SU-DHL-6 (cell line): ENCODE measurements at regions not wholly inside any gene's neighbourhood (a gene's known extent, or its start where the extent isn't known, plus 50 kb on each side); places are given as distances from the start of the nearest gene placed in this dataset.

Source experiments
- H2AFZ ChIP-seq: fragments of 200-600 bp; sonication (generic); 2 replicates; pipeline ENCODE4 v1.6.1; 2014; ENCODE audit warnings: low read depth, mild to moderate bottlenecking, moderate library complexity, mixed read lengths, antibody characterized with exemption, low read length; ENCODE audit not compliant: severe bottlenecking
- H3F3A ChIP-seq: fragments of 200-600 bp; shearing (Covaris generic); 2 replicates; pipeline ENCODE4 v1.6.0; 2016; ENCODE audit warnings: antibody characterized with exemption, mild to moderate bottlenecking; ENCODE audit not compliant: insufficient read depth
- H3K27ac ChIP-seq: fragments of 200-600 bp; sonication (generic); 2 replicates; pipeline ENCODE4 v1.5.1; 2016; ENCODE audit warnings: low read depth, mild to moderate bottlenecking, low read length, moderate library complexity, mixed read lengths
- H3K27me3 ChIP-seq: fragments of 200-600 bp; sonication (generic), shearing (Covaris generic); 2 replicates; pipeline ENCODE4 v1.6.0; 2014; ENCODE audit warnings: mild to moderate bottlenecking, low read length
- H3K36me3 ChIP-seq: fragments of 200-600 bp; sonication (generic); 2 replicates; pipeline ENCODE4 v1.6.1; 2014; ENCODE audit warnings: mild to moderate bottlenecking, low read length, mixed read lengths
- H3K4me2 ChIP-seq: fragments of 300-600, 200-600 bp; shearing (Covaris generic), sonication (generic); 2 replicates; pipeline ENCODE4 v1.6.0; 2014; ENCODE audit warnings: low read length, low read depth, mild to moderate bottlenecking; ENCODE audit not compliant: poor library complexity, severe bottlenecking
- H3K4me3 ChIP-seq: fragments of 200-600 bp; sonication (generic); 2 replicates; pipeline ENCODE4 v1.5.1; 2014; ENCODE audit warnings: antibody characterized with exemption, low read length, mild to moderate bottlenecking, mixed read lengths; ENCODE audit not compliant: insufficient read depth, poor library complexity, severe bottlenecking
- H3K79me2 ChIP-seq: fragments of 200-600 bp; sonication (generic); 2 replicates; pipeline ENCODE4 v1.6.1; 2014; ENCODE audit warnings: mild to moderate bottlenecking, low read length, moderate library complexity; ENCODE audit not compliant: insufficient read depth
- H3K9ac ChIP-seq: fragments of 200-600 bp; sonication (generic); 2 replicates; pipeline ENCODE4 v1.7.0; 2014; ENCODE audit warnings: mild to moderate bottlenecking, low read length
- H3K9me2 ChIP-seq: fragments of 200-600 bp; sonication (generic); replicated peaks from 2 replicates; pipeline ENCODE4 v1.6.1; 2014; ENCODE audit warnings: low read length; ENCODE audit not compliant: insufficient read depth
- H3K9me3 ChIP-seq: fragments of 200-600 bp; sonication (generic); 2 replicates; pipeline ENCODE4 v1.6.1; 2014; ENCODE audit warnings: low read length, mixed read lengths; ENCODE audit not compliant: insufficient read depth
- H4K20me1 ChIP-seq: fragments of 200-600 bp; sonication (generic); 2 replicates; pipeline ENCODE4 v1.6.1; 2014; ENCODE audit warnings: low read depth, mild to moderate bottlenecking, antibody characterized with exemption, low read length, moderate library complexity, mixed read lengths
- CTCF ChIP-seq: fragments of 200-600 bp; sonication (generic); IDR thresholded peaks from one replicate; pipeline ENCODE4 v1.5.1; 2017; ENCODE audit warnings: antibody characterized with exemption, mild to moderate bottlenecking, low read length, moderate library complexity; ENCODE audit not compliant: insufficient read depth, poor library complexity, severe bottlenecking
- EZH2phosphoT487 ChIP-seq: fragments of 200-600 bp; sonication (generic), shearing (Covaris generic); conservative IDR thresholded peaks from 2 replicates; pipeline ENCODE4 v1.6.1; 2018; ENCODE audit warnings: mild to moderate bottlenecking, antibody characterized with exemption, low read length, moderate library complexity, mixed read lengths

- Histone ChIP-seq H3K4me3 (no peak overlapping the region), H3K4me2 (no peak overlapping the region), H3F3A (peaks cover 5% of the 10 kb centered on the region; the same call in 1 of the 2 replicates), H4K20me1 (no peaks in the 10 kb centered on the region), H3K9ac (no peak overlapping the region), H3K9me3 (peaks cover 10% of the 10 kb centered on the region; the same call in 1 of the 2 replicates), H3K9me2 (no peaks in the 10 kb centered on the region), H3K36me3 (no peaks in the 10 kb centered on the region), H2AFZ (no peak overlapping the region), H3K27ac (no peak overlapping the region), H3K27me3 (no peaks in the 10 kb centered on the region), H3K79me2 (no peaks in the 10 kb centered on the region)
- TF ChIP-seq EZH2phosphoT487 (no peak), CTCF (no peak)
These were observed 135.4 kb upstream of the AKIRIN2 start for GRCh38 chr6:87837444-87837843.

- Histone ChIP-seq H3K27me3 (no peaks in the 10 kb centered on the region), H3K79me2 (no peaks in the 10 kb centered on the region), H3K36me3 (no peaks in the 10 kb centered on the region), H3K9ac (peak overlapping the region; percentile 54), H4K20me1 (no peaks in the 10 kb centered on the region), H3K4me3 (peak overlapping the region; percentile 39), H3F3A (peaks cover 22% of the 10 kb centered on the region), H3K9me2 (no peaks in the 10 kb centered on the region), H2AFZ (peak overlapping the region; percentile 66), H3K27ac (peak overlapping the region; percentile 87), H3K9me3 (no peaks in the 10 kb centered on the region), H3K4me2 (peak overlapping the region; percentile 81)
- no peak for TF ChIP-seq EZH2phosphoT487
- TF ChIP-seq CTCF: peak; percentile 74
These were observed 130.2 kb upstream of the AKIRIN2 start for GRCh38 chr6:87832025-87832825.

- H3K36me3 ChIP-seq: no peaks in the 10 kb centered on the region
- H4K20me1 ChIP-seq: no peaks in the 10 kb centered on the region
- peak overlapping the region; percentile 54 for H3K9ac ChIP-seq
- TF ChIP-seq CTCF: no peak
- H3K4me2 ChIP-seq: peak overlapping the region; percentile 81
- no peaks in the 10 kb centered on the region for H3K9me3 ChIP-seq
- H3F3A ChIP-seq: peaks cover 31% of the 10 kb centered on the region
- no peaks in the 10 kb centered on the region for H3K27me3 ChIP-seq
- H3K27ac ChIP-seq: peak overlapping the region; percentile 87
- no peaks in the 10 kb centered on the region for H3K9me2 ChIP-seq
- no peak overlapping the region for H3K4me3 ChIP-seq
- peak overlapping the region; percentile 0 for H2AFZ ChIP-seq
- H3K79me2 ChIP-seq: no peaks in the 10 kb centered on the region
These were observed 128.9 kb upstream of the AKIRIN2 start for GRCh38 chr6:87830907-87831306.
